ENCODE measurements at regions not wholly inside any gene's neighbourhood (a gene's known extent, or its start where the extent isn't known, plus 50 kb on each side); places are given as distances from the start of the nearest gene placed in this dataset.

DNA sequence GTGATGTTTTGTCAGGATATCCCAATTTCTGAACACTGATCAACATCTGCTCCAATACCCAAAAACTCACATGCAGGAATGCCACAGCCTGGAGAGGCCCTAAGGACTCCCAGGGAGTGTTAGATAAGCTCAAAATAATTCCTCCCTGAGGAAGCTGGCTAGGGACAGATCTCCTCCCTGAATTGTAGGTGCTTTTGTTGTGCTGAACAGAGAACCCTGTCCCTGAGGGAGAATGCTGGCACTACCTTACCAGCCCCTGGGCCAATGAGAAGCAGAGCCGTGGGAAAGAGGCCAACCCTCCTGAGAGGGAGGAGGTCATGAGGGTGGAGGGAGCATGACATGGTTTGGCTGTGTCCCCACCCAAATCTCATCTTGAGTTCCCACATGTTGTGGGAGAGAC, 73.6 kb upstream of the PTGFRN start:
- TF ChIP-seq, protein P1, sequence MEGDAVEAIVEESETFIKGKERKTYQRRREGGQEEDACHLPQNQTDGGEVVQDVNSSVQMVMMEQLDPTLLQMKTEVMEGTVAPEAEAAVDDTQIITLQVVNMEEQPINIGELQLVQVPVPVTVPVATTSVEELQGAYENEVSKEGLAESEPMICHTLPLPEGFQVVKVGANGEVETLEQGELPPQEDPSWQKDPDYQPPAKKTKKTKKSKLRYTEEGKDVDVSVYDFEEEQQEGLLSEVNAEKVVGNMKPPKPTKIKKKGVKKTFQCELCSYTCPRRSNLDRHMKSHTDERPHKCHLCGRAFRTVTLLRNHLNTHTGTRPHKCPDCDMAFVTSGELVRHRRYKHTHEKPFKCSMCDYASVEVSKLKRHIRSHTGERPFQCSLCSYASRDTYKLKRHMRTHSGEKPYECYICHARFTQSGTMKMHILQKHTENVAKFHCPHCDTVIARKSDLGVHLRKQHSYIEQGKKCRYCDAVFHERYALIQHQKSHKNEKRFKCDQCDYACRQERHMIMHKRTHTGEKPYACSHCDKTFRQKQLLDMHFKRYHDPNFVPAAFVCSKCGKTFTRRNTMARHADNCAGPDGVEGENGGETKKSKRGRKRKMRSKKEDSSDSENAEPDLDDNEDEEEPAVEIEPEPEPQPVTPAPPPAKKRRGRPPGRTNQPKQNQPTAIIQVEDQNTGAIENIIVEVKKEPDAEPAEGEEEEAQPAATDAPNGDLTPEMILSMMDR (IDR thresholded peaks at IDR 0.05) = no peak
- TF ChIP-seq, protein P2, sequence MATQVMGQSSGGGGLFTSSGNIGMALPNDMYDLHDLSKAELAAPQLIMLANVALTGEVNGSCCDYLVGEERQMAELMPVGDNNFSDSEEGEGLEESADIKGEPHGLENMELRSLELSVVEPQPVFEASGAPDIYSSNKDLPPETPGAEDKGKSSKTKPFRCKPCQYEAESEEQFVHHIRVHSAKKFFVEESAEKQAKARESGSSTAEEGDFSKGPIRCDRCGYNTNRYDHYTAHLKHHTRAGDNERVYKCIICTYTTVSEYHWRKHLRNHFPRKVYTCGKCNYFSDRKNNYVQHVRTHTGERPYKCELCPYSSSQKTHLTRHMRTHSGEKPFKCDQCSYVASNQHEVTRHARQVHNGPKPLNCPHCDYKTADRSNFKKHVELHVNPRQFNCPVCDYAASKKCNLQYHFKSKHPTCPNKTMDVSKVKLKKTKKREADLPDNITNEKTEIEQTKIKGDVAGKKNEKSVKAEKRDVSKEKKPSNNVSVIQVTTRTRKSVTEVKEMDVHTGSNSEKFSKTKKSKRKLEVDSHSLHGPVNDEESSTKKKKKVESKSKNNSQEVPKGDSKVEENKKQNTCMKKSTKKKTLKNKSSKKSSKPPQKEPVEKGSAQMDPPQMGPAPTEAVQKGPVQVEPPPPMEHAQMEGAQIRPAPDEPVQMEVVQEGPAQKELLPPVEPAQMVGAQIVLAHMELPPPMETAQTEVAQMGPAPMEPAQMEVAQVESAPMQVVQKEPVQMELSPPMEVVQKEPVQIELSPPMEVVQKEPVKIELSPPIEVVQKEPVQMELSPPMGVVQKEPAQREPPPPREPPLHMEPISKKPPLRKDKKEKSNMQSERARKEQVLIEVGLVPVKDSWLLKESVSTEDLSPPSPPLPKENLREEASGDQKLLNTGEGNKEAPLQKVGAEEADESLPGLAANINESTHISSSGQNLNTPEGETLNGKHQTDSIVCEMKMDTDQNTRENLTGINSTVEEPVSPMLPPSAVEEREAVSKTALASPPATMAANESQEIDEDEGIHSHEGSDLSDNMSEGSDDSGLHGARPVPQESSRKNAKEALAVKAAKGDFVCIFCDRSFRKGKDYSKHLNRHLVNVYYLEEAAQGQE (IDR thresholded peaks at IDR 0.05; ENCODE audit: insufficient read depth in 1 of 2, low read depth in 2 of 2, low read length in 1 of 2) = no peak
- TF ChIP-seq POLR2AphosphoS5 (IDR thresholded peaks at IDR 0.05; ENCODE audit: low read depth, low read length) (no peak), TCF7L2 (IDR thresholded peaks at IDR 0.05; ENCODE audit: low read depth, low read length) (no peak), SIN3A (IDR thresholded peaks at IDR 0.05; ENCODE audit: borderline replicate concordance, insufficient read depth, low read depth, low read length) (no peak)

Data from Panc1 (cell line).